NCI-H524 treated with DMSO at 0.1 percent for 48 hours (cell line): ENCODE measurements at regions not wholly inside any gene's neighbourhood (a gene's known extent, or its start where the extent isn't known, plus 50 kb on each side); places are given as distances from the start of the nearest gene placed in this dataset.
A peak's percentile ranks its signal among the peaks of the same experiment; 100 is the strongest.

ENCODE experiments used
- DNase-seq: peaks from one replicate; lab custom pipeline; 2025; lab: John Stamatoyannopoulos, UW

- DNase-seq, result no peak
These were observed 680.8 kb upstream of the TENM3 start for GRCh38 chr4:181562399-181562798.

GRCh38 chr4:181564625-181565024 is 678.6 kb upstream of the TENM3 start:
- DNase-seq, result no peak

GRCh38 chr4:181566490-181566889 is 676.7 kb upstream of the TENM3 start:
- DNase-seq, result no peak

- DNase-seq, result no peak
These were observed 673.6 kb upstream of the TENM3 start for GRCh38 chr4:181569553-181569952.

GRCh38 chr4:181578911-181579310 is 664.3 kb upstream of the TENM3 start:
- no peak for DNase-seq

- no peak for DNase-seq
These were observed 663.7 kb upstream of the TENM3 start for GRCh38 chr4:181579486-181579885.

- no peak for DNase-seq
These were observed 661.2 kb upstream of the TENM3 start for GRCh38 chr4:181581983-181582382.

- DNase-seq, result no peak
These were observed 660.6 kb upstream of the TENM3 start for GRCh38 chr4:181582595-181582994.

GRCh38 chr4:181588733-181589302 is 654.4 kb upstream of the TENM3 start:
- DNase-seq, result no peak

GRCh38 chr4:181592221-181592745 is 650.9 kb upstream of the TENM3 start:
- no peak for DNase-seq

GRCh38 chr4:181593703-181594102 is 649.5 kb upstream of the TENM3 start:
- DNase-seq, result no peak

- DNase-seq, result no peak
These were observed 649.0 kb upstream of the TENM3 start for GRCh38 chr4:181594188-181594587.

- no peak for DNase-seq
These were observed 647.5 kb upstream of the TENM3 start for GRCh38 chr4:181595716-181596115.

GRCh38 chr4:181597766-181598165 is 645.4 kb upstream of the TENM3 start:
- DNase-seq, result no peak

GRCh38 chr4:181599134-181599533 is 644.1 kb upstream of the TENM3 start:
- no peak for DNase-seq

GRCh38 chr4:181601103-181601502 is 642.1 kb upstream of the TENM3 start:
- no peak for DNase-seq

- no peak for DNase-seq
These were observed 638.7 kb upstream of the TENM3 start for GRCh38 chr4:181604546-181604945.

- no peak for DNase-seq
These were observed 636.9 kb upstream of the TENM3 start for GRCh38 chr4:181606300-181606699.

GRCh38 chr4:181608181-181608580 is 635.0 kb upstream of the TENM3 start:
- peak; percentile 38 for DNase-seq

GRCh38 chr4:181611033-181611711 is 632.0 kb upstream of the TENM3 start:
- no peak for DNase-seq

GRCh38 chr4:181611946-181612600 is 631.1 kb upstream of the TENM3 start:
- DNase-seq, result no peak

GRCh38 chr4:181613200-181613599 is 630.0 kb upstream of the TENM3 start:
- DNase-seq, result no peak

- DNase-seq, result no peak
These were observed 625.1 kb upstream of the TENM3 start for GRCh38 chr4:181618038-181618618.
